ENCODE measurements at regions not wholly inside any gene's neighbourhood (a gene's known extent, or its start where the extent isn't known, plus 50 kb on each side); places are given as distances from the start of the nearest gene placed in this dataset.

DNA sequence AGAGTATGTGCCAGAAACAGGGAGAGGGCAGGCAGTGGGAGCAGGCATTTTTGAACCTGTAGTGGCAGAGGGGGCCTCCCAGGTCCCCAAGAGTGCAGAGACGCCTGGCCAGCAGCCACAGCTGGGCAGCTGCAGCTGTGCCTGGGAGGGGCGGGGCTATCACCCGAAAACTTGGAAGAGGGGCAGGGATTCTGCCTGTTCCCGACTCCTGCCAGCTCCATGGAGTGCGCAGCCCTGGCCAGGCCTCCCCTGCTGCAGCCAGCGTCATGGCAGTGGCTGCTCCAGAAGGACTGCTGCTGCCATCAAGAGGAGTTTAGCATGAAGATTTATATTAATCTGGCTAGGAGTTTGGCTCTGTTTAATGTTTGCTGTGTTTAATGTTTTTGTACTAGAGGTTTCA is 532.1 kb upstream of the PITX2 start:
- Histone ChIP-seq H3K4me2 (ENCODE audit: low read depth, low read length) (no peak overlapping the region), H4K91ac (ENCODE audit: insufficient read depth, low read depth, low read length) (no peak overlapping the region), H3K14ac (replicated peaks; ENCODE audit: low read depth, low read length) (no peak overlapping the region), H3K23ac (ENCODE audit: low read depth, low read length) (no peak overlapping the region), H3K9me1 (ENCODE audit: insufficient read depth, low read length) (no peaks in the 10 kb centered on the region), H4K20me1 (ENCODE audit: insufficient read depth, low read length) (no peaks in the 10 kb centered on the region), H4K8ac (ENCODE audit: low read depth in 2 of 2, low read length in 2 of 2) (no peak overlapping the region), H3K18ac (ENCODE audit: low read depth, low read length) (no peak overlapping the region), H2BK15ac (ENCODE audit: low read depth, low read length) (no peak overlapping the region), H3K4me1 (ENCODE audit: control insufficient read depth, insufficient read depth, low read length) (no peaks in the 10 kb centered on the region), H3K27me3 (ENCODE audit: control insufficient read depth, insufficient read depth, low read length) (no peaks in the 10 kb centered on the region), H3K9ac (ENCODE audit: low read depth, low read length) (no peak overlapping the region), H2BK120ac (ENCODE audit: low read depth, low read length) (no peak overlapping the region), H2BK20ac (ENCODE audit: low read depth, low read length) (no peak overlapping the region), H3K79me1 (ENCODE audit: low read depth in 1 of 2, low read length in 2 of 2) (no peaks in the 10 kb centered on the region), H3K4me3 (ENCODE audit: insufficient read depth, low read depth, low read length) (no peak overlapping the region), H3K56ac (ENCODE audit: extremely low read depth, insufficient read depth, low read length) (no peak overlapping the region), H2BK5ac (ENCODE audit: low read depth, low read length, poor library complexity, severe bottlenecking) (no peak overlapping the region), H3K4ac (ENCODE audit: low read depth, low read length) (no peak overlapping the region), H2AFZ (replicated peaks; ENCODE audit: low read length, poor library complexity) (no peak overlapping the region), H3K27ac (ENCODE audit: insufficient read depth, low read length) (no peak overlapping the region), H2AK9ac (replicated peaks; ENCODE audit: low read depth, low read length, poor library complexity) (no peak overlapping the region), H3K36me3 (ENCODE audit: control insufficient read depth, insufficient read depth, low read length) (no peaks in the 10 kb centered on the region), H4K5ac (ENCODE audit: low read depth, low read length) (no peak overlapping the region), H2AK5ac (ENCODE audit: low read depth, low read length) (no peak overlapping the region), H3K9me3 (ENCODE audit: control insufficient read depth, insufficient read depth, low read length) (no peaks in the 10 kb centered on the region; the same call in none of the 2 replicates)
- intact Hi-C loops (cut with micrococcal nuclease), result no loop called here
- ATAC-seq (ENCODE audit: low read depth), result no peak
- WGBS, 2 experiments (ENCODE audit: extremely low coverage in 2 of 2, insufficient read length in 1 of 2), result no CpG with 5 or more reads among the region's 6 CpGs
- in situ Hi-C loops (cut with MboI; ENCODE audit: low sequenced_read_pairs), result no loop called here
- ChIA-PET POLR2A (ENCODE audit: unreplicated experiment) (no interaction called here), CTCF (no interaction called here)
- no peak for DNase-seq
- dilution Hi-C loops (cut with HindIII; ENCODE audit: low sequenced_read_pairs, unreplicated experiment), result no loop called here
- TF ChIP-seq NFE2L2 (IDR thresholded peaks at IDR 0.05; ENCODE audit: low read depth, low read length) (no peak), BHLHE40 (IDR thresholded peaks at IDR 0.05; ENCODE audit: low read depth, low read length) (no peak), POLR2A (IDR thresholded peaks at IDR 0.05; ENCODE audit: low read depth, low read length) (no peak)
- BruUV-seq (replicated peaks), result no TSS peak

All from IMR-90 (cell line).